ENCODE measurements at regions not wholly inside any gene's neighbourhood (a gene's known extent, or its start where the extent isn't known, plus 50 kb on each side); places are given as distances from the start of the nearest gene placed in this dataset.

DNA sequence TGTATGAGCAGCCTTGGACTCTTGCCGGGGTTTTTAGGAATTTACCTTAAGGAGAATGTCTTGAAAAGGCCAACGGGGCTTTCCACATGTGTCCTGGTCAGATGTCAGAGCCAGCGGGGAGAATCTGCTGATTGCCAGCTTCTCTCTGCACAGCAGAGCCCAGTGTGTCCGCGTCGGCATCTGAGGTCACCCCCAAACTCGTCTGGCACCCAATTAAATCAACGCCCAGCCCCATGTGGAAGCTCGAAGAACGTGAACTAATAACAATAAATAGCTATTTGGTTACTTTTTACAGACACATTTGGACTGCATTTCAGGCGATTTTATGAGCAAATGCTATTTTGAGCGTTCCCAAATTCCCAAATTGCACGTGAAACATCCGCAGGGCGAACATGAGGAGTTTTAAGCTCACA is 303.5 kb downstream of the FOXL1 start:
- Histone ChIP-seq H3K4me3 (no peak overlapping the region), H3K27ac (peak overlapping the region in 1 of 2 experiments; percentile 64; a peak in 1 of 6 replicates), H3K4me2 (no peak overlapping the region), H3K4me1 (peaks cover 35% of the 10 kb centered on the region), H3K9me3 (no peaks in the 10 kb centered on the region)
- POLR2A ChIA-PET, result no interaction called here
- FAIRE-seq (no peak), ATAC-seq (no peak), DNase-seq (ENCODE audit: low read depth in 1 of 2, low spot score in 1 of 2) (no peak)
- TF ChIP-seq HOXB13 (CRISPR knock-in tag; IDR thresholded peaks at IDR 0.05; ENCODE audit: low read depth) (no peak), RFX5 (IDR thresholded peaks at IDR 0.05) (no peak), TFCP2L1 (CRISPR knock-in tag; IDR thresholded peaks at IDR 0.05) (no peak), EHMT2 (IDR thresholded peaks at IDR 0.05; ENCODE audit: low read depth) (no peak), FOXS1 (CRISPR knock-in tag; IDR thresholded peaks at IDR 0.05) (no peak), HOXB5 (CRISPR knock-in tag; IDR thresholded peaks at IDR 0.05) (no peak), ESRRA (IDR thresholded peaks at IDR 0.05; ENCODE audit: borderline replicate concordance, low read length) (no peak)
- whole genome bisulfite sequencing (ENCODE audit: missing lambda C conversion rate), result 76% methylated on average over 15 of the region's 15 CpGs
- CTCF ChIA-PET, result interaction anchor here (1.3 to 2.1 kb wide), 3 partner anchors 103 to 180 kb away, joined by 4 to 7 read pairs (median 4); no protein-coding TSS in a partner anchor

DNA sequence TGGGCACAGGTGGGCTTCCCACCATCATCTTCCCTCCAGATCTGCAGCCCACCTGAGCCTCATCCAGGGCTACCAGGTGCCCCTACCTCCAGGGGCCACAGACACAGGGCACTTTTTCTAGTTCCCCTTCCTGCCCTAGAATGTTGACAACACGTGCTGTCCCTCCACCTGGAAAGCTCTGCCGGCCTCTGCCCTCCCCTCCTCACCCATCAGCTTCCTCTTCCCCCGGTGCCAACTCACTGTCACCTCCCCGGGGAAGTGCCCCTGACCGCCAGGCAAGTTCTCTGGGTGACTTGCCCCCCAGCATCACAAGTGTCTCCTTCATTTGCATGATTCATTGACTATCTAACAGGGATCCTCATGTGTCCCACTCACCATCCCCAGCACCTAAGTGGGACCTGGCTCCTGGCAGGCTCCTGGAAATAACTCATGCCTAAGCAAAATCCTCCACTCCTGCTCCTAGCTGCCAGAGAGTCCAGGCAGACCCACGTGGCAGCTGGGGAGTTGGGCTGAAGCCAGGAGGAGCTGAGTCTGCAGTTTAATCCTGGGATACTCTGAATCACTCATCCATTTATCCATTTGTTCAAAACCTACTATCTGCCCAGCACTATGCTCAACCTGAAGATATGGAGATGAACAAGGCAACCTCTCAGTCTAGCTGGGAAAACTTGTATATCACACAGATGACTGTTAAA is 304.4 kb downstream of the FOXL1 start:
- Histone ChIP-seq H3K9me3 (no peaks in the 10 kb centered on the region), H3K4me3 (no peak overlapping the region), H3K4me2 (peak overlapping the region; percentile 2; the same call in 1 of the 3 replicates), H3K27ac (peak overlapping the region; percentile 3 to 64; a peak in 4 of 6 replicates), H3K4me1 (peaks cover 44% of the 10 kb centered on the region)
- ChIA-PET POLR2A (no interaction called here), CTCF (interaction anchor here (0.9 to 2.1 kb wide), 7 partner anchors 9 to 180 kb away, joined by 3 to 7 read pairs (median 4); no protein-coding TSS in a partner anchor)
- peak in 1 of 2 experiments; percentile 56; a peak in 2 of 6 replicates for ATAC-seq
- TF ChIP-seq MYC (IDR thresholded peaks at IDR 0.05; ENCODE audit: borderline replicate concordance, low read length), result no peak
- TF ChIP-seq, protein P1, sequence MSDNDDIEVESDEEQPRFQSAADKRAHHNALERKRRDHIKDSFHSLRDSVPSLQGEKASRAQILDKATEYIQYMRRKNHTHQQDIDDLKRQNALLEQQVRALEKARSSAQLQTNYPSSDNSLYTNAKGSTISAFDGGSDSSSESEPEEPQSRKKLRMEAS (IDR thresholded peaks at IDR 0.05), result peak; percentile 29; the same call in 1 of the 2 replicates
- TF ChIP-seq, protein P2, sequence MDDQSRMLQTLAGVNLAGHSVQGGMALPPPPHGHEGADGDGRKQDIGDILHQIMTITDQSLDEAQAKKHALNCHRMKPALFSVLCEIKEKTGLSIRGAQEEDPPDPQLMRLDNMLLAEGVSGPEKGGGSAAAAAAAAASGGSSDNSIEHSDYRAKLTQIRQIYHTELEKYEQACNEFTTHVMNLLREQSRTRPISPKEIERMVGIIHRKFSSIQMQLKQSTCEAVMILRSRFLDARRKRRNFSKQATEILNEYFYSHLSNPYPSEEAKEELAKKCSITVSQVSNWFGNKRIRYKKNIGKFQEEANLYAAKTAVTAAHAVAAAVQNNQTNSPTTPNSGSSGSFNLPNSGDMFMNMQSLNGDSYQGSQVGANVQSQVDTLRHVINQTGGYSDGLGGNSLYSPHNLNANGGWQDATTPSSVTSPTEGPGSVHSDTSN (IDR thresholded peaks at IDR 0.05), result no peak
- TF ChIP-seq, protein P3, sequence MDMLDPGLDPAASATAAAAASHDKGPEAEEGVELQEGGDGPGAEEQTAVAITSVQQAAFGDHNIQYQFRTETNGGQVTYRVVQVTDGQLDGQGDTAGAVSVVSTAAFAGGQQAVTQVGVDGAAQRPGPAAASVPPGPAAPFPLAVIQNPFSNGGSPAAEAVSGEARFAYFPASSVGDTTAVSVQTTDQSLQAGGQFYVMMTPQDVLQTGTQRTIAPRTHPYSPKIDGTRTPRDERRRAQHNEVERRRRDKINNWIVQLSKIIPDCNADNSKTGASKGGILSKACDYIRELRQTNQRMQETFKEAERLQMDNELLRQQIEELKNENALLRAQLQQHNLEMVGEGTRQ (IDR thresholded peaks at IDR 0.05), result no peak
- TF ChIP-seq HEYL (CRISPR knock-in tag; IDR thresholded peaks at IDR 0.05), result no peak
- TF ChIP-seq RNF2 (IDR thresholded peaks at IDR 0.05; ENCODE audit: borderline replicate concordance, low read depth), result no peak
- TF ChIP-seq NFE2L2 (conservative IDR thresholded peaks at IDR 0.05; ENCODE audit: low read length), result no peak
- TF ChIP-seq MAFK (IDR thresholded peaks at IDR 0.05; ENCODE audit: partially characterized antibody), result peak; percentile 81
- TF ChIP-seq CHD2 (IDR thresholded peaks at IDR 0.05; ENCODE audit: low read length, partially characterized antibody), result no peak
- no peak for TF ChIP-seq MAZ (IDR thresholded peaks at IDR 0.05; ENCODE audit: borderline replicate concordance, low read depth, low read length)
- TF ChIP-seq HOXA7 (CRISPR knock-in tag; IDR thresholded peaks at IDR 0.05), result no peak
- TF ChIP-seq POLR2AphosphoS2 (conservative IDR thresholded peaks at IDR 0.05; ENCODE audit: low read length), result no peak
- TF ChIP-seq HDAC2 (IDR thresholded peaks at IDR 0.05), result no peak
- 55% methylated on average over 6 of the region's 6 CpGs for WGBS (ENCODE audit: missing lambda C conversion rate)
- no peak for DNase-seq (ENCODE audit: low read depth in 1 of 2, low spot score in 1 of 2)
- FAIRE-seq, result no peak

DNA sequence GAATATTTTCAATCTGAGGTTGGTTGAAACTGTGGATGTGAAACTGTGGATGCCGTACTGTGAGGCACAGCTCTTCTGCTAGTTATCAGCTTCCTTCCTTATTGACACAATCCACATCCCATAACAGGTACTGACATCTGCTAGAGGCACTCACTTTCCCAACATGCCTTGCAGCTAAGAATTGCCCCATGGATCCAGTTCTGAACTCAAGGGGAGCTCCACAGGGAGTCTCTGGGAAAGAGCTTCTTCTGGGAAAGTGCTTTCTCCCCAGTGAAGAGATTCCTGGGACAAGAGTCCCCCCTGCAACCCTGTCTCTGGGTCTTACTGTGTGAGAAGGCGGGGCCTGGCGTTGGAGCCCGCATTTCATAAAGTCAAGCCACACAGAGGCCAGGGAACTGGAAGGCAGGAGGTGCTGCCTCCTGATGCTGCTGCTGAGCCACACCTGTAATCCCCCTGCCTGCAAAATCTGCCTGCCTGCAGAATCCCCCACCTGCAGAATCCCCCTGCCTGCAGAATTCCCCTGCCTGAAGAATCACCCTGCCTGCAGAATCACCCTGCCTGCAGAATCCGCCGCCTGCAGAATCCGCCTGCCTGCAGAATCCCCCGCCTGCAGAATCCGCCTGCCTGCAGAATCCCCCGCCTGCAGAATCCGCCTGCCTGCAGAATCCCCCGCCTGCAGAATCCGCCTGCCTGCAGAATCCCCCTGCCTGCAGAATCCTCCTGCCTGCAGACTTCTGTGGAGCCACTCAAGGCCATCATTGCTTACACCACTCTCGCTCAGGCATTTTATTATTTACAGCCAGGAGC is 305.4 kb downstream of the FOXL1 start:
- ATAC-seq, result no peak
- TF ChIP-seq, protein P3 (IDR thresholded peaks at IDR 0.05), result no peak
- TF ChIP-seq HEYL (CRISPR knock-in tag; IDR thresholded peaks at IDR 0.05) (no peak), SREBF2 (IDR thresholded peaks at IDR 0.05) (no peak)
- DNase-seq (ENCODE audit: low read depth in 1 of 2, low spot score in 1 of 2), result no peak
- FAIRE-seq, result peak; percentile 28
- POLR2A ChIA-PET, result no interaction called here
- Histone ChIP-seq H3K9me3 (no peaks in the 10 kb centered on the region), H3K27ac (peak overlapping the region in 1 of 2 experiments; percentile 49; a peak in 1 of 6 replicates), H3K4me1 (peaks cover 54% of the 10 kb centered on the region), H3K4me2 (no peak overlapping the region; the same call in 2 of the 3 replicates), H3K4me3 (no peak overlapping the region)
- 89% methylated on average over 9 of the region's 14 CpGs for WGBS (ENCODE audit: missing lambda C conversion rate)
- CTCF ChIA-PET, result interaction anchor here (0.9 to 2.1 kb wide), 5 partner anchors 10 to 179 kb away, joined by 3 to 7 read pairs (median 3); no protein-coding TSS in a partner anchor

Data from A549 (cell line).